Left renal pelvis (tissue), 4 donors: ENCODE measurements at regions not wholly inside any gene's neighbourhood (a gene's known extent, or its start where the extent isn't known, plus 50 kb on each side); places are given as distances from the start of the nearest gene placed in this dataset.
"Not testable (repeated sequence)": the region's sequence is repeated elsewhere in the genome, so short reads cannot be mapped to it uniquely, and the experiment has no call there.

ENCODE experiments used
- DNase-seq, 4 donors: peaks; one replicate each; pipeline ENCODE4 v3.0.0-alpha.2; 2013; ENCODE audit warnings: low read depth in 4 of 4, low spot score in 3 of 4

- DNase-seq, result no peak
These were observed 449.4 kb upstream of the PTCHD4 start for GRCh38 chr6:48560408-48560807.

- DNase-seq, result no peak
These were observed 442.6 kb upstream of the PTCHD4 start for GRCh38 chr6:48553467-48554189.

GRCh38 chr6:48552905-48553304, 441.9 kb upstream of the PTCHD4 start:
- no peak for DNase-seq

GRCh38 chr6:48550603-48551002, 439.6 kb upstream of the PTCHD4 start:
- DNase-seq, result no peak

- DNase-seq, result no peak
These were observed 431.2 kb upstream of the PTCHD4 start for GRCh38 chr6:48542191-48542590.

GRCh38 chr6:48541649-48542048, 430.7 kb upstream of the PTCHD4 start:
- DNase-seq, result no peak

- DNase-seq, result no peak
These were observed 424.6 kb upstream of the PTCHD4 start for GRCh38 chr6:48535582-48536009.

GRCh38 chr6:48530978-48531377, 420.0 kb upstream of the PTCHD4 start:
- DNase-seq, result not testable (repeated sequence)

- no peak for DNase-seq
These were observed 414.9 kb upstream of the PTCHD4 start for GRCh38 chr6:48525849-48526248.

GRCh38 chr6:48520951-48521350, 410.0 kb upstream of the PTCHD4 start:
- DNase-seq, result no peak

- no peak for DNase-seq
These were observed 401.4 kb upstream of the PTCHD4 start for GRCh38 chr6:48512390-48512789.

GRCh38 chr6:48511378-48511777, 400.4 kb upstream of the PTCHD4 start:
- DNase-seq, result no peak

- DNase-seq, result peak in 1 of 4 donors; percentile 5
These were observed 394.6 kb upstream of the PTCHD4 start for GRCh38 chr6:48505621-48506020.

- not testable (repeated sequence) for DNase-seq
These were observed 382.4 kb upstream of the PTCHD4 start for GRCh38 chr6:48493432-48493831.

GRCh38 chr6:48490658-48491057, 379.7 kb upstream of the PTCHD4 start:
- DNase-seq, result no peak

- no peak for DNase-seq
These were observed 375.9 kb upstream of the PTCHD4 start for GRCh38 chr6:48486876-48487275.

- no peak for DNase-seq
These were observed 375.4 kb upstream of the PTCHD4 start for GRCh38 chr6:48486373-48486772.

GRCh38 chr6:48476257-48476656, 365.3 kb upstream of the PTCHD4 start:
- DNase-seq, result no peak

GRCh38 chr6:48475275-48475674, 364.3 kb upstream of the PTCHD4 start:
- no peak for DNase-seq

- DNase-seq, result no peak
These were observed 363.8 kb upstream of the PTCHD4 start for GRCh38 chr6:48474830-48475229.

- no peak for DNase-seq
These were observed 363.1 kb upstream of the PTCHD4 start for GRCh38 chr6:48474136-48474535.

- no peak for DNase-seq
These were observed 361.5 kb upstream of the PTCHD4 start for GRCh38 chr6:48472535-48472934.

GRCh38 chr6:48472091-48472490, 361.1 kb upstream of the PTCHD4 start:
- DNase-seq, result peak in 2 of 4 donors; percentile 3 to 7
